Stimulated activated naive CD8-positive, alpha-beta T cell treated with anti-CD3 and anti-CD28 coated beads, Interleukin-15, Interleukin-2, amounts not matched to agents 100 U/mL and 50 U/mL, for 24 hours (primary cell): ENCODE measurements at regions not wholly inside any gene's neighbourhood (a gene's known extent, or its start where the extent isn't known, plus 50 kb on each side); places are given as distances from the start of the nearest gene placed in this dataset.

Source experiments
- ATAC-seq: fragments of 150-1000 bp; cut with Tn5 transposase; one replicate; pipeline ENCODE4 v1.10.0; 2021
- DNase-seq: peaks from one replicate; pipeline ENCODE4 v3.0.0; 2021

DNA sequence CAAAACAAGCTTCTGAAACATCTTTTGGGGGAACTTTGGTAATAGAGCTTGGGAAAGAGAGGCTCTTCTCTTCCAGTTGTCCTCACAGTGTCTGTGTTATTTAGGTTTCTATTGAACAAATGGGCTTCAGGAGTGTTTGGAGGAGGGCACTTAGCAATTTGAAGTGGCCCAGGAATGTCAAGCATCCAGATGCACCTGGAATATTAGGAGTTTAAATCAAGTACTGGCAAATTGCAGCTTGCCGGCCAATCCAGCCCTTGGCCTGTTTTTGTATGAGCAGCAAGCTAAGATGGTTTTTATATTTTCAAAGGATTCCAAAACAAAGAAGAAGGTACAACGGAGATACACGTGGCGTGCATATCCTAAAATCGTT, 94.7 kb downstream of the CCDC185 start:
- ATAC-seq: no peak
- DNase-seq: no peak

- ATAC-seq (no peak), DNase-seq (no peak)
These were observed 96.2 kb downstream of the CCDC185 start for GRCh38 chr1:223489439-223489838.

- no peak for DNase-seq
- ATAC-seq: no peak
These were observed 97.0 kb downstream of the CCDC185 start for GRCh38 chr1:223490256-223490655.
